ENCODE measurements at regions not wholly inside any gene's neighbourhood (a gene's known extent, or its start where the extent isn't known, plus 50 kb on each side); places are given as distances from the start of the nearest gene placed in this dataset.

DNA sequence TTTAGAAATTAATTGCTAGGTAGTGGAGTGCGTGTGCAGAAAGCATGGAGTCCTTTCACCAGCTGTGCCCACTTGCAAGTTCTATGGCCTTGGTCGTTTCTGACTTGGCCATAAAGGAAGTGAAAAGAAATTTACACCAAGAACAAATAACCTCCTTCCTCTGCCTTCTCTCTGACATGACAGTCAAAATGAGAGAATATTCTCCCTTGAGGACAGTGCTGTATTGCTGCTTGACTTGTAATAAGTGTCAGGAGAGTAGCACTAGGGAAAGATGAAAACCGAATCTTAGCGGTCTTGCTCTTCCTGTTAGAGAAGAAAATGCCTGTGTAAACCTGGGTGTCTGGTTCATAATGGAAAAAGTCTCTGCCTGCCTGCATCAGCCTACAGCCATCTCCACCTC lies 333.1 kb upstream of the RAG2 start:
- TF ChIP-seq, protein P1, sequence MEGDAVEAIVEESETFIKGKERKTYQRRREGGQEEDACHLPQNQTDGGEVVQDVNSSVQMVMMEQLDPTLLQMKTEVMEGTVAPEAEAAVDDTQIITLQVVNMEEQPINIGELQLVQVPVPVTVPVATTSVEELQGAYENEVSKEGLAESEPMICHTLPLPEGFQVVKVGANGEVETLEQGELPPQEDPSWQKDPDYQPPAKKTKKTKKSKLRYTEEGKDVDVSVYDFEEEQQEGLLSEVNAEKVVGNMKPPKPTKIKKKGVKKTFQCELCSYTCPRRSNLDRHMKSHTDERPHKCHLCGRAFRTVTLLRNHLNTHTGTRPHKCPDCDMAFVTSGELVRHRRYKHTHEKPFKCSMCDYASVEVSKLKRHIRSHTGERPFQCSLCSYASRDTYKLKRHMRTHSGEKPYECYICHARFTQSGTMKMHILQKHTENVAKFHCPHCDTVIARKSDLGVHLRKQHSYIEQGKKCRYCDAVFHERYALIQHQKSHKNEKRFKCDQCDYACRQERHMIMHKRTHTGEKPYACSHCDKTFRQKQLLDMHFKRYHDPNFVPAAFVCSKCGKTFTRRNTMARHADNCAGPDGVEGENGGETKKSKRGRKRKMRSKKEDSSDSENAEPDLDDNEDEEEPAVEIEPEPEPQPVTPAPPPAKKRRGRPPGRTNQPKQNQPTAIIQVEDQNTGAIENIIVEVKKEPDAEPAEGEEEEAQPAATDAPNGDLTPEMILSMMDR (IDR thresholded peaks at IDR 0.05) = no peak
- TF ChIP-seq POLR2AphosphoS5 (IDR thresholded peaks at IDR 0.05; ENCODE audit: low read depth, low read length) (no peak), TCF7L2 (IDR thresholded peaks at IDR 0.05; ENCODE audit: low read depth, low read length) (no peak), SIN3A (IDR thresholded peaks at IDR 0.05; ENCODE audit: borderline replicate concordance, insufficient read depth, low read depth, low read length) (no peak)
- TF ChIP-seq, protein P2, sequence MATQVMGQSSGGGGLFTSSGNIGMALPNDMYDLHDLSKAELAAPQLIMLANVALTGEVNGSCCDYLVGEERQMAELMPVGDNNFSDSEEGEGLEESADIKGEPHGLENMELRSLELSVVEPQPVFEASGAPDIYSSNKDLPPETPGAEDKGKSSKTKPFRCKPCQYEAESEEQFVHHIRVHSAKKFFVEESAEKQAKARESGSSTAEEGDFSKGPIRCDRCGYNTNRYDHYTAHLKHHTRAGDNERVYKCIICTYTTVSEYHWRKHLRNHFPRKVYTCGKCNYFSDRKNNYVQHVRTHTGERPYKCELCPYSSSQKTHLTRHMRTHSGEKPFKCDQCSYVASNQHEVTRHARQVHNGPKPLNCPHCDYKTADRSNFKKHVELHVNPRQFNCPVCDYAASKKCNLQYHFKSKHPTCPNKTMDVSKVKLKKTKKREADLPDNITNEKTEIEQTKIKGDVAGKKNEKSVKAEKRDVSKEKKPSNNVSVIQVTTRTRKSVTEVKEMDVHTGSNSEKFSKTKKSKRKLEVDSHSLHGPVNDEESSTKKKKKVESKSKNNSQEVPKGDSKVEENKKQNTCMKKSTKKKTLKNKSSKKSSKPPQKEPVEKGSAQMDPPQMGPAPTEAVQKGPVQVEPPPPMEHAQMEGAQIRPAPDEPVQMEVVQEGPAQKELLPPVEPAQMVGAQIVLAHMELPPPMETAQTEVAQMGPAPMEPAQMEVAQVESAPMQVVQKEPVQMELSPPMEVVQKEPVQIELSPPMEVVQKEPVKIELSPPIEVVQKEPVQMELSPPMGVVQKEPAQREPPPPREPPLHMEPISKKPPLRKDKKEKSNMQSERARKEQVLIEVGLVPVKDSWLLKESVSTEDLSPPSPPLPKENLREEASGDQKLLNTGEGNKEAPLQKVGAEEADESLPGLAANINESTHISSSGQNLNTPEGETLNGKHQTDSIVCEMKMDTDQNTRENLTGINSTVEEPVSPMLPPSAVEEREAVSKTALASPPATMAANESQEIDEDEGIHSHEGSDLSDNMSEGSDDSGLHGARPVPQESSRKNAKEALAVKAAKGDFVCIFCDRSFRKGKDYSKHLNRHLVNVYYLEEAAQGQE (IDR thresholded peaks at IDR 0.05; ENCODE audit: insufficient read depth in 1 of 2, low read depth in 2 of 2, low read length in 1 of 2) = no peak

Data from Panc1 (cell line).